Activated naive CD4-positive, alpha-beta T cell treated with anti-CD3 and anti-CD28 coated beads, Interleukin-2, amount 50 U/mL, for 24 hours (primary cell): ENCODE measurements at regions not wholly inside any gene's neighbourhood (a gene's known extent, or its start where the extent isn't known, plus 50 kb on each side); places are given as distances from the start of the nearest gene placed in this dataset.

ENCODE experiments used
- H3K27ac Mint-ChIP-seq: one replicate; pipeline ENCODE4 v1.8.0; 2021; ENCODE audit warnings: mild to moderate bottlenecking, mixed read lengths
- H3K27me3 Mint-ChIP-seq: one replicate; pipeline ENCODE4 v1.8.0; 2021; ENCODE audit warnings: mixed read lengths
- H3K36me3 Mint-ChIP-seq: one replicate; pipeline ENCODE4 v1.8.0; 2021; ENCODE audit warnings: mixed read lengths
- H3K4me1 Mint-ChIP-seq: one replicate; pipeline ENCODE4 v1.8.0; 2021; ENCODE audit warnings: mixed read lengths
- H3K4me3 Mint-ChIP-seq: one replicate; pipeline ENCODE4 v1.8.0; 2021; ENCODE audit warnings: mild to moderate bottlenecking, mixed read lengths
- H3K9me3 Mint-ChIP-seq: one replicate; pipeline ENCODE4 v1.8.0; 2021; ENCODE audit warnings: mixed read lengths

DNA sequence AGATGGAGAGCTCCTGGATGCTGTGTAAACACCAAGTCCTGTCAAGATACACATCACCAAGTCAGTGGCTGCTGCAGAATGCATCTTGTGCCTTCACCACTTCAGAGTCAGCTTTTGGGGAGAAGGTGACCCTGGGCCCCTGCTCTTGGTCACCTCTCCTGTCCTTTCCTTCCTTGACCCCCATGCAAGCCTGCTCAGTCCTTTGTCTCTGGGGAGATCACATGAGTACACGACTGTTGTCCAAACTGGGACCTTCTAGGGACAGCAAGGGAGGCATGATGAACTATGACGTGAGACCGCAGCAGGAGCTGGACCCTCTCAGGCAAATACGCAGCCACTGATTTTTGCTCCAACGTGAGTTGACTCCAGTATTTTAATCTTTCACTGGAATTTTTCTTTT, 706.9 kb upstream of the ID2 start:
- Mint-ChIP-seq H3K9me3 (no peaks in the 10 kb centered on the region), H3K4me1 (peaks cover 10% of the 10 kb centered on the region), H3K4me3 (no peak overlapping the region), H3K27ac (no peak overlapping the region), H3K27me3 (no peaks in the 10 kb centered on the region), H3K36me3 (no peaks in the 10 kb centered on the region)

DNA sequence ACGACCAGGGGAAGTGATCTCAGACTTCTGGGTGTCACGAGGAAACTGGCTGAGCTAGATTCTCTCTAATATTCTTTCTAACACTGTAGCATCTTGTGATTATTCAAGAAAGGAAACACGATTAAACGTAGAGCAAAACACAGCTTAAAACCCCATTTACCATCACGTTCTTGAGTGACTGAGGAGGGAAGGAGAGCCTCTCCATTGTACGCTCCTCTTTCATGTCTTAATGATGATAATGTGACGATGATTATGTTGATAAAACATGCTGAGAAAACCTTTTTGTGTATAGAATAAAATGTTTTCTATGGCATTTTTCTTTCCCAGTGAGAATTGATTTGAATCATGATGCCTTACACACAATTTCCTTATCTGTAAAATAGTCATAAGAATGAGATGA, 705.6 kb upstream of the ID2 start:
- Mint-ChIP-seq H3K27ac (no peak overlapping the region), H3K4me3 (no peak overlapping the region), H3K4me1 (peaks cover 10% of the 10 kb centered on the region), H3K27me3 (no peaks in the 10 kb centered on the region), H3K9me3 (no peaks in the 10 kb centered on the region), H3K36me3 (no peaks in the 10 kb centered on the region)

DNA sequence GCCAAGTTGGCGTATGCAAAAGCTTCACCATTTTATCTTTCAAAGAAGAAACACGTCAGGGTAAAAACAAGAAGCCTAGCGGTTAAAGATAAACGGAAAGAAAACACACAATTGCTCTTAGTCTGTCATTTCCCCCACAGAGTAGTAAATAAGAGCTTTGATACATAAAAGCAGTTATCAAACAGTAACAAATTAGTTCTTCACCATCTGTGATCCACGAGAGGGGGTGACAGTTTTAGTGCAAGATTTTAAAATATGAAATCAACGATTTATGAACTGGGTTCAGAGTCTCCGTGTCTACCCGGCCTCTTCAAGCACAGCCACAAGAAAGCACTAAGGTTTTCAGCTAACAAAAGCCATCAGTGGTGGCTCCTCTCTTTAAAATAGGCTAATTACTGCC, 703.9 kb upstream of the ID2 start:
- H3K36me3 Mint-ChIP-seq, result no peaks in the 10 kb centered on the region
- H3K27me3 Mint-ChIP-seq, result no peaks in the 10 kb centered on the region
- no peak overlapping the region for H3K4me3 Mint-ChIP-seq
- H3K9me3 Mint-ChIP-seq, result no peaks in the 10 kb centered on the region
- no peak overlapping the region for H3K27ac Mint-ChIP-seq
- H3K4me1 Mint-ChIP-seq, result peaks cover 10% of the 10 kb centered on the region

DNA sequence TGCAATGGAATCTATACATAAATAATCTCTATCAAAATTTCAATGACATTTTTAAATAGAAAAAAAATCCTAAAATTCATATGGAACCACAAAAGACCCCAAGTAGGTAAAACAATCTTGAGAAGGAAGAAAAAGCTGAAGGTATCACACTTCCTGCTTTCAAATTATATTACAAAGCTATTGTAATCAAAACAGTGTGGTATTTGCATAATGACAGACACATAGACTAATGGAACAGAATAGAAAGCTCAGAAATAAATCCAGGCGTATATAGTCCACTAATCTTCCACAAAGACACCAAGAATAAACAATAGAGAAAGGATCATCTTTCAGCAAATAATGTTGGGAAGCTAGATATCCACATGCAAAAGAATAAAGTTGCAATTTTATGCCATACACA, 699.8 kb upstream of the ID2 start:
- no peaks in the 10 kb centered on the region for H3K36me3 Mint-ChIP-seq
- H3K4me1 Mint-ChIP-seq, result peaks cover 31% of the 10 kb centered on the region
- H3K27me3 Mint-ChIP-seq, result no peaks in the 10 kb centered on the region
- no peak overlapping the region for H3K4me3 Mint-ChIP-seq
- H3K27ac Mint-ChIP-seq, result no peak overlapping the region
- no peaks in the 10 kb centered on the region for H3K9me3 Mint-ChIP-seq

DNA sequence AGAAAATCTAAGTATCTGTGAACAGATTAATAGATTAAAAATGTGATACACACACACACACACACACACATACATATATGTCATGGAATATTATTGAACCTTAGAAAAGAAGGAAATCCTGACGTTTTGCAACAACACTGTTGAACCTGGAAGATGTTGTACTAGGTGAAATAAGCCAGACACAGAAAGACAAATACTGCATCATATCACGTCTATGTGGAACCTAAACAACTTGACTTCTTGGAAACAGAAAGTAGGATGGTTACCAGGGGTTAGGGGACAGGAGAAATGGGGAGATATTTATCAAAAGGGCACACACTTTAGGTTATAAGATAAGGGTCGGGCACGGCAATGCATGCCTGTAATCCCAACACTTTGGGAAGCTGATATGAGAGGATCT, 698.4 kb upstream of the ID2 start:
- peaks cover 25% of the 10 kb centered on the region for H3K4me1 Mint-ChIP-seq
- no peaks in the 10 kb centered on the region for H3K27me3 Mint-ChIP-seq
- no peaks in the 10 kb centered on the region for H3K9me3 Mint-ChIP-seq
- H3K4me3 Mint-ChIP-seq, result no peak overlapping the region
- no peak overlapping the region for H3K27ac Mint-ChIP-seq
- no peaks in the 10 kb centered on the region for H3K36me3 Mint-ChIP-seq

DNA sequence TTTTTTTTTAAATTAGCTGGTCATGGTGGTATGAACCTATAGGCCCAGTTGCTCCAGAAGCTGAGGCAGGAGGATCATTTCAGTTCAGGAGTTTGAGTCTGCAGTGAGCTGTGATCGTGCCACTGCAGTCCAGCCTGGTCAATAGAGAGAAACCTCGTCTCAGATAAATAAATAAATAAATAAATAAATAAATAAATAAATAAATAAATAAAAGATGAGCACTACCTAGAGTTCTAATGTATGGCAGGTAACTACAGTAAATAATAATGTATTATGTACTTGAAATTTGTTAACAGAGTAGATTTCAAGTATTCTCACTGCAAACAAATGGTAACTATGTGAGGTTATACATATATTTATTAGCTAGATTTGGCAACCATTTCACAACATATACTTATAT, 697.9 kb upstream of the ID2 start:
- Mint-ChIP-seq H3K4me3 (no peak overlapping the region), H3K36me3 (no peaks in the 10 kb centered on the region), H3K4me1 (peaks cover 21% of the 10 kb centered on the region), H3K27me3 (no peaks in the 10 kb centered on the region), H3K9me3 (no peaks in the 10 kb centered on the region), H3K27ac (no peak overlapping the region)

DNA sequence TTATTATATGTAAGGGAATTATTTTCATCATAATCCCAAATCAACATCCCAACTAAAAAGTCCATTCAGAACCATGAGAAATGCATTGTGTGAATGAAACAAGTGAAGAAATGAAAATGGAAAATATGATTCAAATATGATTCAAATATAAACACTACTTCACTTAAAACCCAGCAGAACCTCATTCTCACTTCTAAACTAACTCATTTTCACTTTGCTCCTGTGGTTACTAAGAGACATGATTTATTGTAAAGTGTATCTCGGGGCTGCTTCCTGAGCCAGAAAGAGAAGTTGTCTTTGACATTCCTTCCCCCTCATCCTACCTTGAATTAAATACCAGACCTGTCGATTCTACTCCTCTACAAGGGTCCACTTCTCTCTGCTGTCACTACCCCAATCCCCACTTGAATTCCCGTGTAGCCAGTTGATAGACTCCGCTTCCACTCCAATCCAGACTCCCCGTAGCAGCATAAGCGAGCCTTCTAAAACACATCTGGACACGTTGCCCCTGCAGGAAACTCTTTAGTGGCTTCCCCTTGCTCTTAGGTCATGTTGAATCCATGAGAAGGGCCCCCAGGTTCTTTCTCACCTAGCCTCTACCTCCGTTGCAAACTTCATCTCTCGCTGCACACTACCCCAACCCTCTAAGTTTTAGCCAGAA, 697.0 kb upstream of the ID2 start:
- H3K9me3 Mint-ChIP-seq, result no peaks in the 10 kb centered on the region
- peak overlapping the region; percentile 55 for H3K27ac Mint-ChIP-seq
- peaks cover 21% of the 10 kb centered on the region for H3K4me1 Mint-ChIP-seq
- H3K27me3 Mint-ChIP-seq, result no peaks in the 10 kb centered on the region
- peak overlapping the region; percentile 16 for H3K4me3 Mint-ChIP-seq
- H3K36me3 Mint-ChIP-seq, result no peaks in the 10 kb centered on the region

DNA sequence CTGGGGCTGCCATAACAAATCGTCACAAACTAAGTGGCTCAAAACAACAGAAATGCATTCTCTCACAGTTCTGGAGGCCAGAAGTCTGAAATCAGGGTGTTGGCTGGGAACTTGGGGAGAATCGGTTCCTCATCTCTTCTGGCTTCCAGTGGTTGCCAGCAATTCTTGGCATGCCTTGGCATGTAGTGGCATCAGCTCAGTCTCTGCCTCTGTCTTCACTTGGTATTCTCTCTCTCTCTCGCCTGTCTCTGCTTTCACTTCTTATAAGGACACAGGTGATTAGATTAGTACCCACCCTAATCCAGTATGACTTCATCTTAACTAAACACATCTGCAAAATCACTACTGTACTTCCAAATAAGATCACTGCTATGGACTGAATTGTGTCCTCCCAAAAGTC, 695.4 kb upstream of the ID2 start:
- Mint-ChIP-seq H3K27ac (no peak overlapping the region), H3K4me1 (peaks cover 21% of the 10 kb centered on the region), H3K36me3 (no peaks in the 10 kb centered on the region)

DNA sequence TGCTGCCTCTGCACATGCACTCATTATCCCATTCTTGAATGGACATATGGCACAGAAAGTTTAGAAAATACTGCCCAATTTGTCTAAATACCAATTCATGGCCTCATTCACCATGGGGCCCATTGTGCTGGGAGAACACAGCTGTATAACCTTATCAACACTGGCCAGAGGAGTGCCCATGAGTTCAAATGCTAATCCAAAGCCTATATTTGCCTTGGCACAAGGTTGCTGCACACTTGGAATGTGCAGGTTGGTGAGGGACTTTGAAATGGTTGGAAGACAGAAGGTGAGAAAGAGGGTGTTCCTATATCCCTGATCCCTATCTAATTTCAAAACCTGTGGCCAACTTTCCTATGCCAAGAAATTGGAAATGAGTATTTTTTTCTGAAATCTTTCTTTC, 693.9 kb upstream of the ID2 start:
- no peaks in the 10 kb centered on the region for H3K9me3 Mint-ChIP-seq
- H3K4me1 Mint-ChIP-seq, result peaks cover 21% of the 10 kb centered on the region

More for the DNA sequence above, 695.4 kb upstream of the ID2 start:
- no peak overlapping the region for H3K4me3 Mint-ChIP-seq
- no peaks in the 10 kb centered on the region for H3K27me3 Mint-ChIP-seq
- no peaks in the 10 kb centered on the region for H3K9me3 Mint-ChIP-seq

DNA sequence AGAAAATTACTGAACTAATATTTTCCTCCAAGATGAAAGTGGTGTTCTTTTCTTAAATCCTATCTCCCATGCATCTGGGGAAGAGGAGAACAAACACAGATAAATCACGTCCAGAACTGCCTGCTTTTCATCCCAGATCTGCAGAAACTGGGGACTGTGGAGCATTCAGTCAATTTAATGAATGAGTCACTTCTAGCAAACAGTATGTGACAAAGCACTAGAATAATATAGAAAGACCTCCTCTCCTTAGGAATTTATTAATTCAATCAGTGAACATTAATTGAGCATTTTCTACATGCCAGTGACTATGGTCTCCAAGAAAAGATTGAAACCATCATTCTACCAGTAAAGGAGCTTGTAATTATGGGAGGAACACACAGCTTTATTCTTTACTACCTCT, 693.4 kb upstream of the ID2 start:
- H3K9me3 Mint-ChIP-seq, result no peaks in the 10 kb centered on the region
- no peak overlapping the region for H3K27ac Mint-ChIP-seq
- H3K4me3 Mint-ChIP-seq, result no peak overlapping the region
- peaks cover 18% of the 10 kb centered on the region for H3K4me1 Mint-ChIP-seq
- H3K36me3 Mint-ChIP-seq, result no peaks in the 10 kb centered on the region
- H3K27me3 Mint-ChIP-seq, result no peaks in the 10 kb centered on the region

More for the DNA sequence above, 693.9 kb upstream of the ID2 start:
- H3K4me3 Mint-ChIP-seq, result no peak overlapping the region
- H3K27ac Mint-ChIP-seq, result no peak overlapping the region
- H3K27me3 Mint-ChIP-seq, result no peaks in the 10 kb centered on the region
- H3K36me3 Mint-ChIP-seq, result no peaks in the 10 kb centered on the region

DNA sequence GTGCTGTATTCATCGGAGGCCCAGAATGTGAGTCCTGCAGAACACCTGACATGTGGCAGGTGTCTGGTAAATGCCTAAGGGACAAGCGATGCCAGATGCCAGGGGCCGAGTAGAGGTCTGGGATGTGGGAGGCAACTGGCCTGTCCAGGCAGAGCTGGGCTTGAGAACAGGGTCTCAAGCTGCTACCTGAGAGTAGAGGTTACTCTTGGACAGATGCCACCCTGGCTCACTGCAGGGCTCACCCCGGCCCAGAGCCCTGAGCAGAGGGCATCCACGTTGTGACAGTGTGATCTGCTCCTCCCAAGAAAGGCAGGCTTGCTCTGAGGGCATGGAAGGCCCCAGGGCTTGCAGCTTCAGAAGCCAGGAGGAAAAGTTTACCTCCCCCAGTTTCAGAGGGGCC, 692.0 kb upstream of the ID2 start:
- H3K9me3 Mint-ChIP-seq, result no peaks in the 10 kb centered on the region
- no peaks in the 10 kb centered on the region for H3K27me3 Mint-ChIP-seq
- no peak overlapping the region for H3K4me3 Mint-ChIP-seq

DNA sequence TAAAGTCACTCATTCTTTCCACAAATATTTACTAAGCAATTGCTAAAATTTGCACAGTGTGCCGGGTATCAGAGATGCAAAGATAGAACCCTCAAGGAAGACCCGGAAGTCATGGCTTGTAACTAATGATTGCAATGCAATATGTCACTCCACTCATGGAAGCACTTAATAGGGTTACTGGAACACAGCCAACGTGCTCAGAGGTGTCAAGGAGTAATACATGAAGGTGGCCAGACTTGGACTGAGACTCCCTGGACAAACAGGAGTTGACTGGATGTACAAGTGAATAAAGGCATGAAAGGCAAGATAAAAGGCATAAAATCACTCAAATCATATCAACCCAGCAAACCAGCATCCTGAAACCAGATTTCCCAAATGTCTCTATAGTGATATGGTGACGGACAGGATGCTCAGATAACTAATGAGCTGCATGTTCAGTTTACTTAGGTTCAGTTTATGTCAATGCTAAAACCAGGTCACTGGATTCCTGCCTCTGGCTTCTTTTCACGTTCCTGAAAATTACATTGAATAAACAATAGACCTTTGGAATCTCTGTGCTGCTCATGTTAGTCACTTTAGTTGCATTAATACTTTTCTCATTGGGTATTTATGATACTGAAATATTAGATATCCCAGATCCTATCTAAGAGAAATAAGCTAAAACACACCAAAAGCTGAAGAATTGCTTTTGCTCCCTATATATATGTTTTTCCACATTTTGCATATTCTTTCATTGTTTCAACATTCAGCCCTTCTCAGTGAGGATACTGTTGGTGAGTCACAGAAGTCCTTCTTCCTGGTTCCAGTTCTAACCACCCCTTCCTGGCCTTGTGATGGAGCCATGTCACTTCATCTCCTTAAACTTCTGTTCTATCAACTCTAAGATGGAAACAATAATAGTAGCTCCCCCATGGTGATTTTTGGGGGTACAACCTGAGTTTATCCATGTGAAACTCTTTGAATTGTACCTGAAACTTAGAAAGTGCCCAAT, 688.9 kb upstream of the ID2 start:
- H3K9me3 Mint-ChIP-seq, result no peaks in the 10 kb centered on the region

More for the DNA sequence above, 692.0 kb upstream of the ID2 start:
- Mint-ChIP-seq H3K27ac (no peak overlapping the region), H3K36me3 (no peaks in the 10 kb centered on the region), H3K4me1 (peaks cover 9% of the 10 kb centered on the region)

DNA sequence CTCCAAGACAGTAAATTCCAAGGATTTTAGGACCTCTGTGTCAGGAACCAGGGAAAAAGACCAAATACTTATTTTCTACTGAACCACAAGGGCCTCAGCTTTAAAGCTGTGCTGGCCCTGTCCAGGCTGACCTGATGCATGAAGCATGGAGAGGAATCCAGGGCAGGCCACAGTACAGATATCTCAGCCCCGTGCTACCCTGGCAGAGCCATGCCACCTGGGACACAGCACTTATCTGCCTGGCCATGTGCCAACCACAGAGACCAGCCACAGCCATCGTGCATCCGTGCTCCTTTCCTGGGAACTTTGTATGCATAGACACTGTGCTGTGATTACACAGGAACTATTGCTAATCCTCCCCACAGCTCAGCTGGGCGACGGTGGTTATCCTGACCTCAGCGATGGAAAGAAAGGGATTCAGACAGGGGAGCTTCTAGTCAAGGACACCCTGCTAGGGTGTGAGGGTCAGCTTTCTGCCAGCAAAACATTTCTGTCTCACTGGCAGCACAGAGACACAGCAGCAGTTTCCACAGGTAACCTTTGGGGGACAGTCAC, 687.4 kb upstream of the ID2 start:
- Mint-ChIP-seq H3K27me3 (no peaks in the 10 kb centered on the region), H3K27ac (no peak overlapping the region), H3K9me3 (no peaks in the 10 kb centered on the region), H3K4me1 (peaks cover 10% of the 10 kb centered on the region), H3K36me3 (no peaks in the 10 kb centered on the region), H3K4me3 (no peak overlapping the region)

More for the DNA sequence above, 688.9 kb upstream of the ID2 start:
- H3K4me3 Mint-ChIP-seq, result no peak overlapping the region
- H3K27ac Mint-ChIP-seq, result no peak overlapping the region
- H3K27me3 Mint-ChIP-seq, result no peaks in the 10 kb centered on the region
- no peaks in the 10 kb centered on the region for H3K36me3 Mint-ChIP-seq
- H3K4me1 Mint-ChIP-seq, result peaks cover 10% of the 10 kb centered on the region

DNA sequence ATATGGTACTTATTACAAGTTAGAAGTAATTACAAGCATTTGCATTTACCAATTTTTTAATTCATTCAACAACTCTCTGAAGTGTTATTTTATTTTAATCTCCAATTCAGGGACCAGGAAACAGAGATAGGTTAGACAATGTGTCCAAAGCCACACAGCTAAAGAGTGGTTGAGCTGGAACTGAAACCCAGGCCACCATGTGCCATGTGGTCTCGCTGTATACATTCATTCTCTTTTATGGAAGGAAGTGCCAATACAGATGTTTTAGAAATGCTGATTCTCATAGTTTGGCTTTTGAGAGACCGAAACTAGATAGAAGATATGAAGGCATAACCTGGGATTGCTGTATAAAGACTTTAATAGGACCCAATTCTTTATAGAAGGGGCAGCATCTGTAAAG, 684.6 kb upstream of the ID2 start:
- Mint-ChIP-seq H3K9me3 (no peaks in the 10 kb centered on the region), H3K4me1 (peaks cover 10% of the 10 kb centered on the region), H3K27me3 (no peaks in the 10 kb centered on the region), H3K36me3 (no peaks in the 10 kb centered on the region), H3K27ac (no peak overlapping the region), H3K4me3 (no peak overlapping the region)

DNA sequence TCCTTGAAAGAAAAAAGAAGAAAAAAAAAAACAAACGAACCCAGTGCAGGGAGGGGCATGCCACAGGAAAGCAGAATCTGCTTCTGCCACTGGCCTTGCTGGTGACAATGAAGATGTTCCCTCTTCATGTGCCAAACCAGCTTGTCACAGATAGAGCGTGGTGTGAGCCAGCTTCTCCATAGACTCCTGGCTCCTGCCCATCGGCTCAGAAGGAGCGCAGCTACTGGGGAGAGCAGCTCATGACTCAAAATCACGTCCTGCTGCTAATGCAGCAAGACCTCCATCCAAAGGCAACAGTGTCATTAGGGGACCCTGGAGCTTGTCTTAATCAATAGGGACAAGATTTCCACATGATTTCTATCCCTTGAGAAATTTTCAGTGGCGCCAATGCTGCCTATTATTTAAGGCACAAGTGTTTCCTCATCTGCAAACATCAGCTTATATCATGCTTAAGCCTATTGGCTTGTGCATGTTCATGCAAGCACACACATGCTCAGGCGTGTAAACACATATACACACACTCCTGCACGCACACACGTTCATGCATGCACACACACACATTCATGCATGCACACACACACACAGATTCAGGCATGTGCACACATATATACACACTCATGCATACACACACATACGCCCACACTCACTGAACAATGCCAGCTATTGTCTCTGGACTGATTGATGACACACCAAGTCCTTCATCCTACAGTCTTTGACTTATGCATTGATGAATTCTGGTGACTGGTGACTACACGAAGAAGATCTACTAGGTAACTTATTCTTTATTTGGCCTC, 682.0 kb upstream of the ID2 start:
- Mint-ChIP-seq H3K4me1 (peaks cover 15% of the 10 kb centered on the region), H3K9me3 (no peaks in the 10 kb centered on the region), H3K27ac (no peak overlapping the region), H3K4me3 (no peak overlapping the region), H3K36me3 (no peaks in the 10 kb centered on the region), H3K27me3 (no peaks in the 10 kb centered on the region)
